CD4-positive, alpha-beta T cell (primary cell): ENCODE measurements at regions not wholly inside any gene's neighbourhood (a gene's known extent, or its start where the extent isn't known, plus 50 kb on each side); places are given as distances from the start of the nearest gene placed in this dataset.

Source experiments
- ATAC-seq: fragments of 200-7000 bp; cut with Tn5 transposase; one replicate; pipeline ENCODE4 v1.10.0; 2022; ENCODE audit warnings: mild to moderate bottlenecking; ENCODE audit not compliant: poor library complexity
- CTCF ChIA-PET: fragments of 350-600 bp; sonication (Branson Sonifier 250); formaldehyde crosslinking; loops from one replicate; lab custom pipeline; 2021; ENCODE audit warnings: antibody characterized with exemption, inconsistent platforms; lab: Charles Lee
- POLR2A ChIA-PET: fragments of 350-600 bp; sonication (Branson Sonifier 250); formaldehyde crosslinking; loops from one replicate; lab custom pipeline; 2021; ENCODE audit warnings: antibody characterized with exemption, inconsistent platforms; lab: Charles Lee
- DNase-seq, 14 experiments: peaks; one replicate each; pipeline ENCODE4 v3.0.0-alpha.2; 2013 to 2020; ENCODE audit warnings: mixed read lengths in 2 of 14
- H3K27ac ChIP-seq, 2 donors: one replicate each; pipeline versions ENCODE4 v1.5.1 to v1.7.0; 2013; ENCODE audit warnings: low read length in 2 of 2, low read depth in 1 of 2, mild to moderate bottlenecking in 1 of 2
- H3K27me3 ChIP-seq, 2 experiments: 1 replicate in 1 of 2; 2 replicates in 1 of 2; pipeline versions ENCODE4 v1.6.1 to v1.7.0; 2013; ENCODE audit warnings: low read length in 2 of 2, control low read depth in 1 of 2, mild to moderate bottlenecking in 1 of 2, moderate library complexity in 1 of 2; ENCODE audit not compliant: insufficient read depth in 2 of 2, control insufficient read depth in 1 of 2
- H3K36me3 ChIP-seq: one replicate; pipeline ENCODE4 v1.6.1; 2013; ENCODE audit warnings: low read length, control low read depth; ENCODE audit not compliant: insufficient read depth
- H3K4me1 ChIP-seq: one replicate; pipeline ENCODE4 v1.6.1; 2013; ENCODE audit warnings: low read length, control low read depth; ENCODE audit not compliant: insufficient read depth
- H3K4me3 ChIP-seq: one replicate; pipeline ENCODE4 v1.5.1; 2013; ENCODE audit warnings: mild to moderate bottlenecking, low read length, moderate library complexity
- H3K9me3 ChIP-seq, 2 experiments: 1 replicate in 1 of 2; 2 replicates in 1 of 2; pipeline versions ENCODE4 v1.6.1 to v1.7.0; 2013; ENCODE audit warnings: low read length in 2 of 2, mild to moderate bottlenecking in 2 of 2, control low read depth in 1 of 2, moderate library complexity in 1 of 2; ENCODE audit not compliant: control insufficient read depth in 1 of 2, insufficient read depth in 1 of 2
- H3K27ac Mint-ChIP-seq: one replicate; pipeline ENCODE4 v1.8.0; 2020; ENCODE audit warnings: mixed read lengths
- H3K27me3 Mint-ChIP-seq: one replicate; pipeline ENCODE4 v1.8.0; 2021; ENCODE audit warnings: mixed read lengths
- H3K36me3 Mint-ChIP-seq: one replicate; pipeline ENCODE4 v1.8.0; 2021; ENCODE audit warnings: low read depth, mixed read lengths
- H3K4me1 Mint-ChIP-seq: one replicate; pipeline ENCODE4 v1.8.0; 2021; ENCODE audit warnings: low read depth, mixed read lengths
- H3K4me3 Mint-ChIP-seq: one replicate; pipeline ENCODE4 v1.8.0; 2020; ENCODE audit warnings: mild to moderate bottlenecking, mixed read lengths
- H3K9me3 Mint-ChIP-seq: one replicate; pipeline ENCODE4 v1.8.0; 2020; ENCODE audit warnings: mixed read lengths
- CTCF ChIP-seq: fragments of 200-600 bp; IDR thresholded peaks from one replicate; pipeline ENCODE4 v1.8.0; 2022; ENCODE audit warnings: antibody characterized with exemption, mild to moderate bottlenecking
- intact Hi-C, 2 experiments: fragments of 100-400 bp; cut with DNase I in 1 of 2; cut with micrococcal nuclease in 1 of 2; formaldehyde crosslinking; loops; one replicate each; pipeline versions ENCODE4 v1.15.1 to v1.9.0; 2023 to 2025; cut with DNase I, micrococcal nuclease

- H3K9me3 ChIP-seq, result no peaks in the 10 kb centered on the region
- DNase-seq (no peak), ATAC-seq (no peak)
- TF ChIP-seq CTCF, result no peak
- H3K4me3 ChIP-seq, result no peak overlapping the region
- H3K4me1 ChIP-seq, result no peaks in the 10 kb centered on the region
- Mint-ChIP-seq H3K9me3 (no peaks in the 10 kb centered on the region), H3K36me3 (no peaks in the 10 kb centered on the region), H3K27ac (no peak overlapping the region), H3K4me1 (no peaks in the 10 kb centered on the region), H3K4me3 (no peak overlapping the region), H3K27me3 (no peaks in the 10 kb centered on the region)
- POLR2A ChIA-PET, result no interaction called here
- H3K27me3 ChIP-seq, result peaks cover 0 to 2% of the 10 kb centered on the region in 2 experiments
- no peaks in the 10 kb centered on the region for H3K36me3 ChIP-seq
- intact Hi-C loops, result no loop called here
- CTCF ChIA-PET, result no interaction called here
- no peak overlapping the region for H3K27ac ChIP-seq
Measured at GRCh38 chr6:6869094-6869493, 238.7 kb upstream of the RREB1 start.

GRCh38 chr6:6870921-6871320 lies 236.8 kb upstream of the RREB1 start:
- Mint-ChIP-seq H3K4me1 (no peaks in the 10 kb centered on the region), H3K27me3 (no peaks in the 10 kb centered on the region), H3K27ac (no peak overlapping the region), H3K9me3 (no peaks in the 10 kb centered on the region), H3K36me3 (no peaks in the 10 kb centered on the region), H3K4me3 (no peak overlapping the region)
- Histone ChIP-seq H3K27ac (no peak overlapping the region), H3K36me3 (no peaks in the 10 kb centered on the region), H3K4me3 (no peak overlapping the region), H3K27me3 (peaks cover 0 to 2% of the 10 kb centered on the region in 2 experiments), H3K4me1 (no peaks in the 10 kb centered on the region), H3K9me3 (no peaks in the 10 kb centered on the region)
- DNase-seq (no peak), ATAC-seq (no peak)
- ChIA-PET POLR2A (interaction anchor here (0.6 kb wide), 1 partner anchor 378 kb away, joined by 3 read pairs; no protein-coding TSS in a partner anchor), CTCF (no interaction called here)
- TF ChIP-seq CTCF, result no peak
- intact Hi-C loops, result no loop called here

- Histone ChIP-seq H3K4me3 (no peak overlapping the region), H3K27me3 (peaks cover 0 to 2% of the 10 kb centered on the region in 2 experiments), H3K9me3 (no peaks in the 10 kb centered on the region), H3K27ac (no peak overlapping the region), H3K36me3 (no peaks in the 10 kb centered on the region), H3K4me1 (no peaks in the 10 kb centered on the region)
- ChIA-PET CTCF (no interaction called here), POLR2A (interaction anchor here (0.9 kb wide), 1 partner anchor 10 kb away, joined by 3 read pairs; no protein-coding TSS in a partner anchor)
- no peaks in the 10 kb centered on the region for H3K36me3 Mint-ChIP-seq
- no peaks in the 10 kb centered on the region for H3K4me1 Mint-ChIP-seq
- no peaks in the 10 kb centered on the region for H3K27me3 Mint-ChIP-seq
- H3K4me3 Mint-ChIP-seq, result no peak overlapping the region
- TF ChIP-seq CTCF, result no peak
- no peaks in the 10 kb centered on the region for H3K9me3 Mint-ChIP-seq
- H3K27ac Mint-ChIP-seq, result no peak overlapping the region
- ATAC-seq, result no peak
- intact Hi-C loops, result no loop called here
- DNase-seq, result no peak
Measured at GRCh38 chr6:6872459-6873344, 235.1 kb upstream of the RREB1 start.
